Breast epithelium (tissue), 3 donors: ENCODE measurements at regions not wholly inside any gene's neighbourhood (a gene's known extent, or its start where the extent isn't known, plus 50 kb on each side); places are given as distances from the start of the nearest gene placed in this dataset.

Experiments
- CTCF ChIP-seq, 3 donors: fragments of 450-650 bp; IDR thresholded peaks; one replicate each; pipeline ENCODE4 v1.5.1; 2016 to 2017; ENCODE audit warnings: antibody characterized with exemption in 3 of 3, mild to moderate bottlenecking in 3 of 3, moderate library complexity in 3 of 3
- POLR2A ChIP-seq: fragments of 450-650 bp; IDR thresholded peaks from one replicate; pipeline ENCODE4 v1.6.1; 2016; ENCODE audit warnings: antibody characterized with exemption, mild to moderate bottlenecking, moderate library complexity
- POLR2AphosphoS5 ChIP-seq, 3 donors: sonication (generic); formaldehyde crosslinking; IDR thresholded peaks; one replicate each; pipeline ENCODE4 v1.6.1; 2017; ENCODE audit warnings: antibody characterized with exemption in 3 of 3

- TF ChIP-seq CTCF (IDR thresholded peaks at IDR 0.05) (no peak), POLR2A (no peak), POLR2AphosphoS5 (IDR thresholded peaks at IDR 0.05) (no peak)
These were observed 475.1 kb downstream of the TMEM232 start for GRCh38 chr5:110251366-110251765.
